ENCODE measurements at regions not wholly inside any gene's neighbourhood (a gene's known extent, or its start where the extent isn't known, plus 50 kb on each side); places are given as distances from the start of the nearest gene placed in this dataset.

DNA sequence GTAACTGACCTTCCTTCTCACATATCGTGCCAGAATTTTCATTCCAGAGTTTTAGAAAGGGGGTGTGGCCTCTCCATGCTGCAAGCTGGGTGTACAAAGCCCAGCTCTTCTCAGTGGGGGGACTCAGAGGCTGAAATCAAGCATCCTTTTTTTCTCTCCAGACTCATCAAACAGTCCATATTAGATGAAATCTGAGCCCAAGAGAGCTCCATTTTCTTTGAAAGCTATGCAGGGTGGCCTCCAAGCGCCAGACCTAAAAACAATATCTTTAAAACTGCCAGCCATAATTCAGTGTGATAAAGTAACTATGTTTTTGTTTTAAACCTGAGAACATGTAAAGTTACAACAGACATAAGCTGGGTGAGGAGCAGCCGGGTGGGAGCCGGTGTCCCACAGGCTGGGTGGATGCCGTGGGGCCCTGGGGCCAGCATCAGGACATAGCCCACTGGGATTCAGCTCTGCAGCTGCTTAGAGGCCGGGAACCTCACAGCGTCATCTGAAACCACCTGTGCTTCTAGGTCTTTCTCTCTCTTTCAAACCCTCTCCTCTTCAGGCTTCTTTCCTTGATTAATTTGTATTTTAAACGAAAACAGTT lies 249.2 kb downstream of the ZNF536 start:
- DNase-seq = no peak

DNA sequence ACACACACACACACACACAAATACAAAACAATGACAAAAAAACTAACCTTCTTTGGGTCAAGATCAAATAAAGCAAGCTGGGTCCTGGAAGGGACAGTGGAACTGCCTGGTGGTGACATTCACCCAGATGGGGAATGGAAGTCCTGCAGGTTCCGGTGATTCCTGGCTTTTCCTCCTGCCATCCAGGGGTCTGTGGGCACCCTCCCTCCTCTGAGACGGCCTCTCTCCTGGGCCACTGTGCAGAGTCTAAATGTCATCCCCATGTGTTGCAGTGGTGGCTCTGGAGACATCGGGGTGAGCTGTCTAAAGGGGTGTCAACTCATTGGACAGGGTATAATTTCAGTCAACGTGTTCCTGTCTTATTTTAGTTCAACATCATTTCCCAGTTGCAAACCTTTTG lies 248.2 kb downstream of the ZNF536 start:
- no peak for DNase-seq

DNA sequence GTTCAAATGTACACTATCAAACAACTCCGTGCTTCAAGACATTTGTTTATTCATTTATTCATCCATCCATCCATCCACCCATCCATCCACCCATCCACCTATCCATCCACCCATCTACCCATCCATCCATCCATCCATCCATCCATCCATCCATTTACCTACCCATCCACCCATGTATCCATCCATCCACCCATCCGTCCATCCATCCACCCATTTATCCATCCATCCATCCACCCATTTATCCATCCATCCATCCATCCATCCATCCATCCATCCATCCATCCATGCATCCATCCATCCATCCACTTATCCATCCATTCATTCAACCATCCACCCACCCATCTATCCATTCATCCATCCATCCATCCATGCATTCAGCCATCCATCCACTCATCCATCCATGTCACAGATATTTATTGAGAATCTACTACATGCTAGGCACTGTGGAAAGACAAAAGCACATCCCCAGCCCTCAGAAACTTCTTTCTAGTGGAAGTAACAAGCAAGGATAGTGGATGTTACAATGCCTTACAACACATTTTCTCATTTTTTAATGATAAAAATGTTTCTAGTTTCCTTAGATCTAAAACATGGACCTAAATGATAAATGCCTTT lies 237.6 kb downstream of the ZNF536 start:
- DNase-seq = no peak

DNA sequence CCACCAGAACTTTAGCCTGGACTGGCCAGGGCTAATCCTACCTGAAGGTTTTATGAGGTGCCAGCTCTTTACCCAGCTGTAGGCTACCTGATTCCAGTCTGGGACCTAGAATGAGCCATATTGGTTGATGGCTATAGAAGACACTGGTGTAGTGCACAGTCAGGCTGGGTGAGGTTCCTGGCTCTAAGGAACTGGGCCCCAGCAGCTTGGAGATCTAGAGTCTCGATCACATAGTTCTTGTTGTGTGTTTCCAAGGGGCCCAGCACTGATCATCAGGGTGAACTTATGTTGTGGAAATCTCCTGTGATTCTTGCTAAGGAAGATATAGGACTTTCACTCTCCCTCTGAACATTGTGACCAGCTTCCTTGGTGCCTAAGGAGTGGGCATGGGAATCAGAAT lies 236.3 kb downstream of the ZNF536 start:
- no peak for DNase-seq
